ENCODE measurements at regions not wholly inside any gene's neighbourhood (a gene's known extent, or its start where the extent isn't known, plus 50 kb on each side); places are given as distances from the start of the nearest gene placed in this dataset.
"Not testable (repeated sequence)": the region's sequence is repeated elsewhere in the genome, so short reads cannot be mapped to it uniquely, and the experiment has no call there.

DNA sequence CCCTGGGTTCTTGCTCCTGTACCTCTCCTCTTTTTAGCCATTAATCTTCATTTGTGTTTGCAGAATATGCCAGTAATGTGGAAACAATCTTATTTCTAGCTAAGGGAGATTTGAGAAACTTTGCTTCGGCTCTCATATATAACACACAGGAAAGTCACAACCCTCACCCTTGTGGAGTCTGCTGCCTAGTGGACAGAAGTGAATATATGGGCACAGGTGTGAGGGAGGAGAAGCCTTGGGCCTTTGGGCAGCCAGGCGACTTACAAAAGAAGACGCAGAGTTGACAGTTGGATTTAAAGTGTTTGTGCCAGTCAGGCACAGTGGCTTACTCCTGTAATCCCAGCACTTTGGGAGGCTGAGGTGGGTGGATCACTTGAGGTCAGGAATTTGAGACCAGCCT lies 181.8 kb upstream of the TBL1XR1 start:
- no peaks in the 10 kb centered on the region for H3K9me3 ChIP-seq (ENCODE audit: control insufficient read depth, low read length)
- H3K36me3 ChIP-seq (ENCODE audit: control insufficient read depth, insufficient read depth, low read length), result no peaks in the 10 kb centered on the region
- DNase-seq, result no peak
- H3K4me3 ChIP-seq (ENCODE audit: insufficient read depth, low read depth, low read length, poor library complexity, severe bottlenecking), result no peak overlapping the region
- H3K4me1 ChIP-seq (ENCODE audit: control insufficient read depth, insufficient read depth, low read length, poor library complexity, severe bottlenecking), result no peaks in the 10 kb centered on the region
- no peaks in the 10 kb centered on the region for H3K27me3 ChIP-seq (replicated peaks; ENCODE audit: control insufficient read depth, insufficient read depth, low read length, poor library complexity, severe bottlenecking)
- H3K27ac ChIP-seq (ENCODE audit: insufficient read depth, low read length, poor library complexity, severe bottlenecking), result no peak overlapping the region

DNA sequence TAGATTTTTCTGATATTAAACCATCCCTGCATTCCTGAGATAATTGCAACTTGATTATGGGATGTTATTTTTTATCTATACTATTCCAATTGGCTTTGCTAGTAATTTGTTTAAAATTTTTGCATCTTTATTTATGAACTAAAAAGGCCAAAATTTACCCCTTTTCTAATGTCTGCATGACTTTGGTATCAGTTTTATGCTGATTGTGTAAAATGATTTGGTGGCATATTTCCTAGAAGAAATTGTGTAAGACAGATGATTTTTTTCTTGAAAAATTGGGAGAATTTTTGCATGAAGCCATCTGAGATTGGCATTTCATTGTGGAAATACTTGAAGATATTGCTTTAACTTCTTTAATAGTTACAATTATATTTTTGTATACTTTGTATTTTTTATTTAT lies 183.8 kb upstream of the TBL1XR1 start:
- no peak overlapping the region for H3K4me3 ChIP-seq (ENCODE audit: insufficient read depth, low read depth, low read length, poor library complexity, severe bottlenecking)
- no peaks in the 10 kb centered on the region for H3K9me3 ChIP-seq (ENCODE audit: control insufficient read depth, low read length)
- no peaks in the 10 kb centered on the region for H3K4me1 ChIP-seq (ENCODE audit: control insufficient read depth, insufficient read depth, low read length, poor library complexity, severe bottlenecking)
- H3K27ac ChIP-seq (ENCODE audit: insufficient read depth, low read length, poor library complexity, severe bottlenecking), result no peak overlapping the region
- no peaks in the 10 kb centered on the region for H3K27me3 ChIP-seq (replicated peaks; ENCODE audit: control insufficient read depth, insufficient read depth, low read length, poor library complexity, severe bottlenecking)
- no peak for DNase-seq
- H3K36me3 ChIP-seq (ENCODE audit: control insufficient read depth, insufficient read depth, low read length), result no peaks in the 10 kb centered on the region

DNA sequence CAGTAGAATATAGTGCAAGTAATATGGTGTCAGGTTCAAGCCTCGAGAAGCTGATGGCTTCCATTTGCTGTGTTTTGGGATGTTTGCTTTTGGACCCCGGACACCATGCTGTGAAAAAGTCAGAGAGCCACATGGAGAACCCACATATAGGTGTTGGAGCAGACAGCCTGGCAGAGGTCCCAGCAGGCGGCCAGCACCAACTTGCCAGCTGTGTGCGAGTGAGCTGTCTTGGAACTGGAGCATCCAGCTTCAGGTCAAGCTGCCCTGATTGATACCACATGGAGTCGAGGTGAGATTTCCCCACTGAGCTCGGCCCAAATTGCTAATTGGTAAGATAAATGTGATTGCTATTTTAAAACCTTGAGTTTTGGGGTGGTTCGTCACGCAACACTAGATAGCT lies 185.7 kb upstream of the TBL1XR1 start:
- Histone ChIP-seq H3K4me1 (ENCODE audit: control insufficient read depth, insufficient read depth, low read length, poor library complexity, severe bottlenecking) (no peaks in the 10 kb centered on the region), H3K4me3 (ENCODE audit: insufficient read depth, low read depth, low read length, poor library complexity, severe bottlenecking) (no peak overlapping the region), H3K27me3 (replicated peaks; ENCODE audit: control insufficient read depth, insufficient read depth, low read length, poor library complexity, severe bottlenecking) (no peaks in the 10 kb centered on the region), H3K27ac (ENCODE audit: insufficient read depth, low read length, poor library complexity, severe bottlenecking) (no peak overlapping the region), H3K9me3 (ENCODE audit: control insufficient read depth, low read length) (no peaks in the 10 kb centered on the region), H3K36me3 (ENCODE audit: control insufficient read depth, insufficient read depth, low read length) (no peaks in the 10 kb centered on the region)
- no peak for DNase-seq

DNA sequence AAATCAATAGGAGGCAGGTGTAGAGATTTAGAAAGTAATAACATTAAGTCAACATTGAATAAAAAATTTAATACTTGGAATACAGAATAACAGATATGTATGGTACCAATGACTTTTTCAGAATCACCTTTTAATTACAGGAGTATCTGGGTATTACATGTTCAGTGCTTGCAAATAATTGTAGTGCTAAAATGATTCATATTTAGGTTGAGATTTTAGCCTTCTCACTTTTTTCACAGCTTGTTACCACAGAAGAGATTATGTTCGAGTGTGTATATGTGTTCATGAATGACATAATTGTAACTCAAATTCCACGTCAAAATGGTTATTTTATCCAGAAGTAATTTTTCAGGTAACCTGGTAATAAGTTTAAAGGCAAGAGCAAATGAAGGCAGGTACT lies 187.9 kb upstream of the TBL1XR1 start:
- Histone ChIP-seq H3K4me3 (ENCODE audit: insufficient read depth, low read depth, low read length, poor library complexity, severe bottlenecking) (no peak overlapping the region), H3K36me3 (ENCODE audit: control insufficient read depth, insufficient read depth, low read length) (no peaks in the 10 kb centered on the region), H3K27me3 (replicated peaks; ENCODE audit: control insufficient read depth, insufficient read depth, low read length, poor library complexity, severe bottlenecking) (no peaks in the 10 kb centered on the region), H3K27ac (ENCODE audit: insufficient read depth, low read length, poor library complexity, severe bottlenecking) (no peak overlapping the region), H3K9me3 (ENCODE audit: control insufficient read depth, low read length) (no peaks in the 10 kb centered on the region), H3K4me1 (ENCODE audit: control insufficient read depth, insufficient read depth, low read length, poor library complexity, severe bottlenecking) (no peaks in the 10 kb centered on the region)
- no peak for DNase-seq

DNA sequence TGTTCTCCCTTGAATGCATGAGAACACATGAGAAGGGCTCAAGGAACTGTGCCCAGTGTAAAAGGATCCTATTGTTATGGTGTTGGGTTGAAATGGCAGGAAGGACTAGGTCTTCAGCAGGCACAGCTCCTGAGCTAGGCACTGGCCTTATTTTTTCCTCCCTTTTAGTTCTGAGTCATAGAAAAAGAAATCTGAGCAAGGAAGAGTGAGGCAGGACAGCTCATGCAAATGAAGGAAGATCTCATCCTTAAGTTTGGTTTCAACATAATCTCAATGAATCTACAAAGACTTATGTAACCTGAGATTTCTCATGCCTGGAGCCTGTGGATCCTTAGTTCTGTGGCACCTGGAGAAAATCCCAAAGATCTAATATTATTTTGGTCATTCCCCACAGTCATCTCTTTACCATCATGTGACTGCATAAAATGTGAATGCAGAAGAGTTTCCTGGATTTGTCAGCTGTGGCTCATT lies 188.6 kb upstream of the TBL1XR1 start:
- Histone ChIP-seq H3K27ac (ENCODE audit: insufficient read depth, low read length, poor library complexity, severe bottlenecking) (no peak overlapping the region), H3K9me3 (ENCODE audit: control insufficient read depth, low read length) (no peaks in the 10 kb centered on the region)
- DNase-seq, result no peak

DNA sequence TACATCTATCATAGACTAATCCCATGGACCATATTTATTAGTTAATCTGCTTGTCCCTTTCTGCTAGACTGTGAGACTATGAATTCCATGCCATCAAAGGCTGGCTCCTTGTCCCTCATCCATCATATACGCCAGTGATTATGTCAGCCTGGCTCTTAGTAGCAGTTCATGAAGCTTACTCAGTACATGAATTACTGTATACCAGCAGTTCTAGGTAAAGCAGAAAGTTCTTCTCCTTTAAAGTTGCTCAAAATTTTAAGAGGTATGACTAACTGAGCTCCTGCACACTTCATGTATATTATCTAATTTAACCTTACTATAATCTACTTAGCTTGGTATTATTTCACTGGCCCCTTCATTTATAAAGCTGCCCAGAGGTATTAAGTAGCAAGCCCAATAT lies 190.9 kb upstream of the TBL1XR1 start:
- no peaks in the 10 kb centered on the region for H3K36me3 ChIP-seq (ENCODE audit: control insufficient read depth, insufficient read depth, low read length)
- no peak overlapping the region for H3K4me3 ChIP-seq (ENCODE audit: insufficient read depth, low read depth, low read length, poor library complexity, severe bottlenecking)
- no peaks in the 10 kb centered on the region for H3K4me1 ChIP-seq (ENCODE audit: control insufficient read depth, insufficient read depth, low read length, poor library complexity, severe bottlenecking)
- no peaks in the 10 kb centered on the region for H3K27me3 ChIP-seq (replicated peaks; ENCODE audit: control insufficient read depth, insufficient read depth, low read length, poor library complexity, severe bottlenecking)
- H3K27ac ChIP-seq (ENCODE audit: insufficient read depth, low read length, poor library complexity, severe bottlenecking), result no peak overlapping the region
- DNase-seq, result no peak
- H3K9me3 ChIP-seq (ENCODE audit: control insufficient read depth, low read length), result no peaks in the 10 kb centered on the region

More for the DNA sequence above, 188.6 kb upstream of the TBL1XR1 start:
- no peaks in the 10 kb centered on the region for H3K27me3 ChIP-seq (replicated peaks; ENCODE audit: control insufficient read depth, insufficient read depth, low read length, poor library complexity, severe bottlenecking)
- H3K36me3 ChIP-seq (ENCODE audit: control insufficient read depth, insufficient read depth, low read length), result no peaks in the 10 kb centered on the region
- H3K4me3 ChIP-seq (ENCODE audit: insufficient read depth, low read depth, low read length, poor library complexity, severe bottlenecking), result no peak overlapping the region
- H3K4me1 ChIP-seq (ENCODE audit: control insufficient read depth, insufficient read depth, low read length, poor library complexity, severe bottlenecking), result no peaks in the 10 kb centered on the region

DNA sequence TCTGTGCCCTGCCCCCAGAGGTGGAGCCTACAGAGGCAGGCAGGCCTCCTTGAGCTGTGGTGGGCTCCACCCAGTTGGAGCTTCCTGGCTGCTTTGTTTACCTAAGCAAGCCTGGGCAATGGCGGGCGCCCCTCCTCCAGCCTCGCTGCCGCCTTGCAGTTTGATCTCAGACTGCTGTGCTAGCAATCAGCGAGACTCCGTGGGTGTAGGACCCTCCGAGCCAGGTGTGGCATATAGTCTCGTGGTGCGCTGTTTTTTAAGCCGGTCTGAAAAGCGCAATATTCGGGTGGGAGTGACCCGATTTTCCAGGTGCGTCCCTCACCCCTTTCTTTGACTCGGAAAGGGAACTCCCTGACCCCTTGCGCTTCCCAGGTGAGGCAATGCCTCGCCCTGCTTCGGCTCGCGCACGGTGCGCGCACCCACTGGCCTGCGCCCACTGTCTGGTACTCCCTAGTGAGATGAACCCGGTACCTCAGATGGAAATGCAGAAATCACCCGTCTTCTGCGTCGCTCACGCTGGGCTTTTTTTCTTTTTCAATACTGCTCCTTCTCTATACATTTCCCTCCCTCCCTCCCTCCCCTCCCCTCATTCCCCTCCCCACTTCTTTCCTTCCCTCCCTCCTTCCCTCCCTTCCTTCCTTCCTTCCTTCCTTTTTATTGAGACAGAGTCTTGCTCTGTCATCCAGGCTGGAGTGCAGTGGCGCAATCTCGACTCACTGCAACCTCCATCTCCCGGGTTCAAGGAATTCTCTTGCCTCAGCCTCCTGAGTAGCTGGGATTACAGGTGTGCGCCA lies 197.1 kb upstream of the TBL1XR1 start:
- H3K9me3 ChIP-seq (ENCODE audit: control insufficient read depth, low read length); H3K36me3 ChIP-seq (ENCODE audit: control insufficient read depth, insufficient read depth, low read length); H3K4me1 ChIP-seq (ENCODE audit: control insufficient read depth, insufficient read depth, low read length, poor library complexity, severe bottlenecking); H3K27ac ChIP-seq (ENCODE audit: insufficient read depth, low read length, poor library complexity, severe bottlenecking); DNase-seq; H3K4me3 ChIP-seq (ENCODE audit: insufficient read depth, low read depth, low read length, poor library complexity, severe bottlenecking); H3K27me3 ChIP-seq (replicated peaks; ENCODE audit: control insufficient read depth, insufficient read depth, low read length, poor library complexity, severe bottlenecking): not testable (repeated sequence)

DNA sequence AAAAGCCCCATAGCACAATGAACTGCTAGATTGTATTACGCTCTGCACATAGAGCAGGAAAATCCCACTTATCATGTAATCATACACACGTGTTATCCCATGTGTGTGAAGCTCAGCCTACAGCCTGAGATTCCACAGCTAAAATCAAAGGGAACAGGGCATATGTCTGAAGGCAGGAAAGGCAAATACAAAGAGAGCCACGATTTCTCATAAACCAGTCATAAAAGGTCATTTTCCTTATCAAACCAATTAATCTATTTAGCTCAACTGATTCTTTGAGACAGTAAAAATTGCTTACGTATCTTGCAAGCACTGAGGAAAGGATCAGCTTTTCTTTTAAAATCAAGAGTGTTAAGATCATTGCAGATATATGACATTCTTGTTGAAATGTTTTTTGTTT lies 199.5 kb upstream of the TBL1XR1 start:
- Histone ChIP-seq H3K36me3 (ENCODE audit: control insufficient read depth, insufficient read depth, low read length) (no peaks in the 10 kb centered on the region), H3K27ac (ENCODE audit: insufficient read depth, low read length, poor library complexity, severe bottlenecking) (no peak overlapping the region), H3K4me1 (ENCODE audit: control insufficient read depth, insufficient read depth, low read length, poor library complexity, severe bottlenecking) (no peaks in the 10 kb centered on the region), H3K9me3 (ENCODE audit: control insufficient read depth, low read length) (no peaks in the 10 kb centered on the region), H3K27me3 (replicated peaks; ENCODE audit: control insufficient read depth, insufficient read depth, low read length, poor library complexity, severe bottlenecking) (no peaks in the 10 kb centered on the region), H3K4me3 (ENCODE audit: insufficient read depth, low read depth, low read length, poor library complexity, severe bottlenecking) (no peak overlapping the region)
- no peak for DNase-seq

DNA sequence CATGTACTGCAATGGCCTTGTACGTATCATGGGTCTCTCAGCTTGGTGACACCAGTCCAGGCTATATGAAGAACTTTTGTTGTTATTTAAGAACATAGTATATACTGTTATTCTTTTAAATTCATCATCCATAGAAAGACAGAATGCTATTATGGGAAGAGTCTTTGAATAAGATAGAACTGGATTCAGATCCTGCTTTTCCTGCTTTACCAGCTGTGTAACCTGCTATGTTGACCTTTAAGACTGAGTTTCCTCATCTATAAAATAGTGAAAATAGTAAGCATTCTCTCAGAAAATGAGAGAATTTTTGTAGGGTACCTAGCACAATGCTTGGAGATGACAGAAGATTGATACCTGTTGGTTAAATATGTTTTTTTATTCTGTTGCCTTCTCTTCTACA lies 204.1 kb upstream of the TBL1XR1 start:
- Histone ChIP-seq H3K9me3 (ENCODE audit: control insufficient read depth, low read length) (no peaks in the 10 kb centered on the region), H3K4me1 (ENCODE audit: control insufficient read depth, insufficient read depth, low read length, poor library complexity, severe bottlenecking) (no peaks in the 10 kb centered on the region), H3K27ac (ENCODE audit: insufficient read depth, low read length, poor library complexity, severe bottlenecking) (no peak overlapping the region), H3K27me3 (replicated peaks; ENCODE audit: control insufficient read depth, insufficient read depth, low read length, poor library complexity, severe bottlenecking) (no peaks in the 10 kb centered on the region), H3K36me3 (ENCODE audit: control insufficient read depth, insufficient read depth, low read length) (no peaks in the 10 kb centered on the region), H3K4me3 (ENCODE audit: insufficient read depth, low read depth, low read length, poor library complexity, severe bottlenecking) (no peak overlapping the region)
- DNase-seq, result no peak

DNA sequence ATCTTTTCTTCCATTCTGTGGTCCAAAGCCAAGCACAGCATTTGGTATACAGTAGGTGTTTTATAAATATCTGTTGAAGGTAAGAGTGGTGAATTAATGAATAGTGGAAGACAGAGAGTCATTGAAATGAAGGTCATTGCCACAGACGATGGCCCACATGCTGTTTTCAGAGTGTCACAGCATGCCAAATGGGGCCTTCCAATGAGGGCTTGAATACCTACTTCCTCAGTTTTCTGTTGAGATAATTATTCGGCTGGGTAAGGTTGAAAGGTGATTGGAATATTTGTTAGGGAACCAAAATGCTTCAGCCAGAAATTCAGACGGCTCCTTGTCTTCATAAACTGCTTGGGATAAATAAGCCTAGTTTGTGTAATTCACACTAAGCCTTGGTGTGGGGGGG lies 205.3 kb upstream of the TBL1XR1 start:
- Histone ChIP-seq H3K9me3 (ENCODE audit: control insufficient read depth, low read length) (no peaks in the 10 kb centered on the region), H3K27me3 (replicated peaks; ENCODE audit: control insufficient read depth, insufficient read depth, low read length, poor library complexity, severe bottlenecking) (no peaks in the 10 kb centered on the region), H3K4me1 (ENCODE audit: control insufficient read depth, insufficient read depth, low read length, poor library complexity, severe bottlenecking) (no peaks in the 10 kb centered on the region), H3K36me3 (ENCODE audit: control insufficient read depth, insufficient read depth, low read length) (no peaks in the 10 kb centered on the region), H3K27ac (ENCODE audit: insufficient read depth, low read length, poor library complexity, severe bottlenecking) (no peak overlapping the region), H3K4me3 (ENCODE audit: insufficient read depth, low read depth, low read length, poor library complexity, severe bottlenecking) (no peak overlapping the region)
- no peak for DNase-seq
